Ramos (cell line): ENCODE measurements at regions not wholly inside any gene's neighbourhood (a gene's known extent, or its start where the extent isn't known, plus 50 kb on each side); places are given as distances from the start of the nearest gene placed in this dataset.

Source experiments
- in situ Hi-C: fragments of 300-500 bp; cut with MboI; formaldehyde crosslinking; loops from one replicate; pipeline ENCODE4 v1.14.3; 2022; ENCODE audit warnings: low sequenced_read_pairs; ENCODE audit not compliant: unreplicated experiment

DNA sequence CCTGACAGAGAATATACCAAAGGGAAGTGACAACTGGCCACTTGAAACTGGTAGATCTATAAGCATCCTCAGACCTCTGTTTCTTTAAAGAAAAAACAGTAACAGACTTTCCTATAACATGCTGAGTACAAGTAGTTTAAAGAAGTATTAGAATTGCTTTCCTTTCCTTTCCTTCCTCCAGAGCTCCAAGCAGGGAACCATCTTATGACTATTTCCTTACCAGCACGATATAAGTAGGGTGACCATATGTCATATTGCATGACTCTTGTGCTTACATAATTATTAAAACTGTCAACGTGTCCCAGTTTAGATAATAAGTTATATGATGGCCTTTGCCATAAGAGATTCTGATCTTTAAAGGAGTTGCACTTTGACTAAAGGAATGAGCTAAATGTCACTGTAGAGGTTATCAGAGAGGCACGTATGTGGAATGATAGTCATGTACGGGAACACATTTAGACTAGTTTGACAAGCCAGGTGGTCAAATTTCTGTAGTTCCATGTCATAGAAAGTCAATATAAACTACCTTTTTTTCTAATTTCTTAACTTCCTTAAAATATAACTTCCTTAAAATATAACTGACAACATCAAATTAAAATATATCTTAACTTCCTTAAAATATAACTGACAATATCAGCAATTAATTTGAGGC lies 212.7 kb upstream of the CD180 start:
- in situ Hi-C loops = no loop called here

GRCh38 chr5:67407979-67408378 lies 211.4 kb upstream of the CD180 start:
- in situ Hi-C loops = no loop called here

GRCh38 chr5:67405755-67406154 lies 209.2 kb upstream of the CD180 start:
- in situ Hi-C loops = no loop called here

- in situ Hi-C loops = no loop called here
These were observed 208.4 kb upstream of the CD180 start for GRCh38 chr5:67405101-67405364.

- in situ Hi-C loops = no loop called here
These were observed 207.9 kb upstream of the CD180 start for GRCh38 chr5:67404256-67405100.

- in situ Hi-C loops = no loop called here
These were observed 205.9 kb upstream of the CD180 start for GRCh38 chr5:67402526-67402925.

- in situ Hi-C loops = no loop called here
These were observed 204.6 kb upstream of the CD180 start for GRCh38 chr5:67401172-67401571.

GRCh38 chr5:67400752-67401151 lies 204.2 kb upstream of the CD180 start:
- in situ Hi-C loops = no loop called here

GRCh38 chr5:67395790-67396418 lies 199.3 kb upstream of the CD180 start:
- in situ Hi-C loops = no loop called here

- in situ Hi-C loops = no loop called here
These were observed 196.6 kb upstream of the CD180 start for GRCh38 chr5:67393211-67393610.

DNA sequence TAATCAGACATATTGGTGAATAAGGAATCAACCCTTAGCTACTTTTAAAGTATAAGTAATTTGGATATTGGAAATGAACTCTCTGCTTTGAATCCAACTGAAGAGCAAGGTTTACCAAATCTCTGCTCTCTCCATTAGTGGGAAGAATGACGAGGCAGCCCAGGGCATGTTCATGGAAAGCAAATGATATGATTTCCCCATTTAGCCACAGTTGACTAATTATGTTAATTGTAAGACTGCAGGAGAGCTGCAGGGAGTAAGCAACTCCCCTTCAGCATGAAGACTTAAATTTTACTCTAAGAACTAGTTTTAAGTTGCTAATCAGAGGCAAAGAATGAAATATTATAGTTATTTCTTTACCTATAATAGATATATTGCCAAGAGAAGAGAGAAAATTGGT lies 194.3 kb upstream of the CD180 start:
- in situ Hi-C loops = no loop called here

DNA sequence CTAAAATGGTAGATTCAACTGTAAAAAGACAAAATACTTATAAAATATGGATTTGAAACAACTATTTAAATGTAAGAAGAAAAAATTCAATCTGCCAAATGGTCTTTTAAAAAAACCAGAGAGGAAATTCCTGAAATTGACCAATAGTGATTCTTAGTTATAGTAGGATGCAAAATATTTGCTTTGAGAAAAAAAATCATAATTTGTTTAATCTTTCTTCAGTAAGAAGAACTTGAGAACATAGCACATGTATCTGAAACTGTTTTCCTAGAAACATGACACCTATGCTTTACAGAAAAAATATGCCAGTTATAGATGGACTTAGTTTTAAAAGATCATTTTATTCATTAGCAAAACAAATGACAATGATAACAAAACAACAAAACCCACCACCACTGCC lies 186.9 kb upstream of the CD180 start:
- in situ Hi-C loops = no loop called here

- in situ Hi-C loops = no loop called here
These were observed 184.8 kb upstream of the CD180 start for GRCh38 chr5:67381236-67381880.

GRCh38 chr5:67380431-67380830 lies 183.8 kb upstream of the CD180 start:
- in situ Hi-C loops = no loop called here

GRCh38 chr5:67379753-67380152 lies 183.2 kb upstream of the CD180 start:
- in situ Hi-C loops = no loop called here

DNA sequence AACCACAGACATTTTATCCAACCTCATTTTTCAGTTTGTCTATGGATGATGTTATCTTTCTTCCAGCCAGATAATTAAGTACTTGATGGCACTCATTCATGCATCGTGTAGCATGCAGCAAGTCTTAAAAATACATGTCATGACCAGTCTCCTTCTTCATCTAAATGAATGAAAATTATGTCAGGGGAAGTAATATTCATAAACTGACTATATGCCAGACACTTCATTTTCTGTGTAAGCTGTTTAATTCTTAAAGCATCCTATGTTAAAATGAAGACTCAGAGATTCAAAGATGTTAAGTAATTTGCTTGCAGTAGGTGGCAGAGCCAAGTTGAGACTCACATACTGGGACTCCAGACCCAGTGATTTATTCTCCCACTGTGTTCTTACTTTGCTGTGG lies 181.7 kb upstream of the CD180 start:
- in situ Hi-C loops = no loop called here

GRCh38 chr5:67377631-67378030 lies 181.0 kb upstream of the CD180 start:
- in situ Hi-C loops = no loop called here

GRCh38 chr5:67375606-67376005 lies 179.0 kb upstream of the CD180 start:
- in situ Hi-C loops = no loop called here

DNA sequence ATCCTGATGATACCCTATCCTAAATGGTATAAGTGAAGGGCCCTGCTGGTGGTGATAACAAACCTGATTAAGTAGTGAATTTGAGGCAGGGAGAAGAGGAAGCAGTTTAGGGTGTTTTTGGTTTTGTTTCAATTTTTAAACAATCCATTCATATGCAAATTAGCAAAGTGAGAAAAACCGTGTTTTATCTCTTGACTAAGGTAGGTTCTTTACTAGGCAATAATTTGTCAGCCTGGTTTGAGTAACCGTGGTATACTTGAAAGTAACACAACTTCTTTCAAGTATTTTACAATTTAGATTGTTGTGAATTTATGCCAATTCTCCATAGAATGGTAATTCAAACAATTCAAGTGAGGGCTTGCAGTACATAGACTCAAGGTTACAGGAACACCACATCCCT lies 177.8 kb upstream of the CD180 start:
- in situ Hi-C loops = no loop called here

- in situ Hi-C loops = no loop called here
These were observed 176.9 kb upstream of the CD180 start for GRCh38 chr5:67373518-67373917.

DNA sequence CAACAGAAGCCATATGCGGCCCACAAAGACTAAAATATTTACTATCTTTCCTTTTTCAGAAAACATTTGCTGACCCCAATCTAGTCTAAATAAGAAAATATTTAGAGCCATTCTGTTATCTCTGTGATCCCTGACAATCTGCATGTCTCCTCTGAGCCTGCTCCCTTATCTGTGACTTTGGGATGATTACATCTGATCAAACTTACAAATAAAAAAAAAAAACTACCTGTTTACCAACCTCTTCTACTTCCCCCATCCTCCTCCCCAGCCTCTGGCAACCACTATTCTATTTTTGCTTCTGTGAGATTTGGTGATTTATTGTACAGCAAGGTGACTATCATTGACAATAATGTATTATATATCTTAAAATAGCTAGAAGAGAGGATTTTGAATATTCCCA lies 176.3 kb upstream of the CD180 start:
- in situ Hi-C loops = no loop called here
